ENCODE measurements at regions not wholly inside any gene's neighbourhood (a gene's known extent, or its start where the extent isn't known, plus 50 kb on each side); places are given as distances from the start of the nearest gene placed in this dataset.

- Mint-ChIP-seq H3K9me3 (peaks cover 21% of the 10 kb centered on the region), H3K27me3 (ENCODE audit: low read depth, poor library complexity) (peaks cover 9% of the 10 kb centered on the region), H3K36me3 (ENCODE audit: low read depth) (peaks cover 8% of the 10 kb centered on the region), H3K4me3 (no peak overlapping the region), H3K27ac (no peak overlapping the region), H3K4me1 (peaks cover 3% of the 10 kb centered on the region)
- DNase-seq, result no peak
- no peak for TF ChIP-seq CTCF (IDR thresholded peaks at IDR 0.05)
Observed at GRCh38 chr13:31970231-31970930, 61.2 kb upstream of the FRY start.

DNA sequence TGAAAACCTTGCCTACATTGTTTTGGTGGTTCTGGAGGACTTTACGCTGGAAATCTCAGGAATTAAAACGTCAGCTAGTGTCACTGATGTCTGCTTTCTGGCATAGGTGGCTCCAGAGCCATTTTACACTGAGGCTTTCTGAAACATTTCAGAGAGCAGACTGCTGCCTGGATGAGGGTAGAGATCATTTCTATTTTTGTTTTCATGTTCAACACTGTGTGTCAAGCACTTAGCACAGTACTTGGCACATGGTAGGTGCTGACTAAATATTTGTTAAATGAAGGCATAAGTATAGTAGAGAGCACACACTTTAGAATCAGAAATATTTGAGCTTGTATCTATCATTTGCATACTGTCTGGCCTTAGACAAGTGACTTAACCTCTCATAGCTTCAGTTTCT lies 59.1 kb upstream of the FRY start:
- Mint-ChIP-seq H3K27ac (no peak overlapping the region), H3K4me1 (no peaks in the 10 kb centered on the region), H3K4me3 (no peak overlapping the region), H3K36me3 (ENCODE audit: low read depth) (peaks cover 3% of the 10 kb centered on the region), H3K9me3 (peaks cover 12% of the 10 kb centered on the region), H3K27me3 (ENCODE audit: low read depth, poor library complexity) (peaks cover 5% of the 10 kb centered on the region)
- no peak for DNase-seq
- TF ChIP-seq CTCF (IDR thresholded peaks at IDR 0.05), result no peak

GRCh38 chr13:31978021-31978420 lies 53.6 kb upstream of the FRY start:
- DNase-seq, result no peak
- Mint-ChIP-seq H3K36me3 (ENCODE audit: low read depth) (no peaks in the 10 kb centered on the region), H3K27me3 (ENCODE audit: low read depth, poor library complexity) (peaks cover 5% of the 10 kb centered on the region), H3K27ac (no peak overlapping the region), H3K4me3 (no peak overlapping the region), H3K4me1 (no peaks in the 10 kb centered on the region), H3K9me3 (no peaks in the 10 kb centered on the region)
- TF ChIP-seq CTCF (IDR thresholded peaks at IDR 0.05), result no peak

GRCh38 chr13:31980830-31981229 lies 50.7 kb upstream of the FRY start:
- Mint-ChIP-seq H3K4me3 (no peak overlapping the region), H3K27me3 (ENCODE audit: low read depth, poor library complexity) (peaks cover 5% of the 10 kb centered on the region), H3K9me3 (peaks cover 5% of the 10 kb centered on the region), H3K4me1 (no peaks in the 10 kb centered on the region), H3K36me3 (ENCODE audit: low read depth) (no peaks in the 10 kb centered on the region), H3K27ac (no peak overlapping the region)
- no peak for DNase-seq
- no peak for TF ChIP-seq CTCF (IDR thresholded peaks at IDR 0.05)

All from nephron progenitor cell (in vitro differentiated cells).